ENCODE measurements at regions not wholly inside any gene's neighbourhood (a gene's known extent, or its start where the extent isn't known, plus 50 kb on each side); places are given as distances from the start of the nearest gene placed in this dataset.

- POLR2A ChIA-PET = no interaction called here
- no TSS peak for BruUV-seq (replicated peaks)
- no peak for DNase-seq (ENCODE audit: low read depth, low spot score)
- ATAC-seq = no peak
- Histone ChIP-seq H3K27me3 (ENCODE audit: control insufficient read depth, insufficient read depth, low read length) (no peaks in the 10 kb centered on the region; the same call in 1 of the 2 replicates), H3K9me3 (ENCODE audit: control insufficient read depth, insufficient read depth, low read depth, low read length) (no peaks in the 10 kb centered on the region), H3K4me1 (ENCODE audit: control insufficient read depth, insufficient read depth, low read length) (no peaks in the 10 kb centered on the region), H3K27ac (ENCODE audit: low read length) (no peak overlapping the region), H3K4me3 (ENCODE audit: low read depth in 2 of 2, low read length in 2 of 2) (no peak overlapping the region), H3K36me3 (ENCODE audit: control insufficient read depth, insufficient read depth, low read length) (no peaks in the 10 kb centered on the region)
- in situ Hi-C loops (cut with HindIII; ENCODE audit: low pct_unique_long_range_greater_than_20kb, low sequenced_read_pairs) (no loop called here), intact Hi-C loops (cut with micrococcal nuclease; ENCODE audit: unreplicated experiment) (no loop called here)
- CTCF ChIA-PET = no interaction called here
- TF ChIP-seq POLR2AphosphoS5 (IDR thresholded peaks at IDR 0.05; ENCODE audit: low read depth, low read length) (no peak), CTCF (IDR thresholded peaks at IDR 0.05) (no peak), REST (IDR thresholded peaks at IDR 0.05; ENCODE audit: insufficient read depth in 1 of 2, low read depth in 2 of 2, low read length in 1 of 2) (no peak), SIN3A (IDR thresholded peaks at IDR 0.05; ENCODE audit: borderline replicate concordance, insufficient read depth, low read depth, low read length) (no peak), TCF7L2 (IDR thresholded peaks at IDR 0.05; ENCODE audit: low read depth, low read length) (no peak)
Observed at GRCh38 chr1:199404191-199404590, 623.3 kb upstream of the NR5A2 start.

- TF ChIP-seq POLR2AphosphoS5 (IDR thresholded peaks at IDR 0.05; ENCODE audit: low read depth, low read length) = no peak
- no peak for TF ChIP-seq SIN3A (IDR thresholded peaks at IDR 0.05; ENCODE audit: borderline replicate concordance, insufficient read depth, low read depth, low read length)
- TF ChIP-seq CTCF (IDR thresholded peaks at IDR 0.05) = no peak
- no peak for TF ChIP-seq REST (IDR thresholded peaks at IDR 0.05; ENCODE audit: insufficient read depth in 1 of 2, low read depth in 2 of 2, low read length in 1 of 2)
- TF ChIP-seq TCF7L2 (IDR thresholded peaks at IDR 0.05; ENCODE audit: low read depth, low read length) = no peak
- no TSS peak for BruUV-seq (replicated peaks)
- CTCF ChIA-PET = no interaction called here
- intact Hi-C loops (cut with micrococcal nuclease; ENCODE audit: unreplicated experiment) = no loop called here
- Histone ChIP-seq H3K36me3 (ENCODE audit: control insufficient read depth, insufficient read depth, low read length) (no peaks in the 10 kb centered on the region), H3K9me3 (ENCODE audit: control insufficient read depth, insufficient read depth, low read depth, low read length) (no peaks in the 10 kb centered on the region), H3K4me3 (ENCODE audit: low read depth in 2 of 2, low read length in 2 of 2) (no peak overlapping the region), H3K27ac (ENCODE audit: low read length) (no peak overlapping the region), H3K27me3 (ENCODE audit: control insufficient read depth, insufficient read depth, low read length) (no peaks in the 10 kb centered on the region; the same call in 1 of the 2 replicates), H3K4me1 (ENCODE audit: control insufficient read depth, insufficient read depth, low read length) (no peaks in the 10 kb centered on the region)
- no peak for DNase-seq (ENCODE audit: low read depth, low spot score)
- in situ Hi-C loops (cut with HindIII; ENCODE audit: low pct_unique_long_range_greater_than_20kb, low sequenced_read_pairs) = no loop called here
- POLR2A ChIA-PET = no interaction called here
- ATAC-seq = no peak
Observed at GRCh38 chr1:199404976-199405375, 622.5 kb upstream of the NR5A2 start.
